ENCODE measurements at regions not wholly inside any gene's neighbourhood (a gene's known extent, or its start where the extent isn't known, plus 50 kb on each side); places are given as distances from the start of the nearest gene placed in this dataset.
"Not testable (repeated sequence)": the region's sequence is repeated elsewhere in the genome, so short reads cannot be mapped to it uniquely, and the experiment has no call there.

DNA sequence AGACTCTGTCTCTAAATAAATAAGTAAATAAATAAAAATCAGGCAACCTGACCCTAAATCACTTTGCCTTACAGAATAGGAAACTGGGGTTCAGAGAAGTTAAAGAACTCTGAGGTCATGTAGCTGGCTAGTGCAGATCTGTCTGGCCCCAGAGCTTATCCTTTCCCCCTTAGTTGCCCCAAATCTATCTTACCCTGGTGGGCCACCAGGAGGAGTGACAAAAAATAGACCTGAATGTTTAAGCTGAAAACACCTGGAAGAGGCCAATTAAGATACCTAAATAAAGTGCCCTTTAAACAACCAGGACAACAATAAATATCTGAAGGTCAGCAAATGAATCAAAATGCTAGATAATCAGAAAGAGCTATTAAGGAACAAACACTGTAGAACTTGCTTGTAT is 59.7 kb downstream of the TEX35 start:
- DNase-seq = no peak

DNA sequence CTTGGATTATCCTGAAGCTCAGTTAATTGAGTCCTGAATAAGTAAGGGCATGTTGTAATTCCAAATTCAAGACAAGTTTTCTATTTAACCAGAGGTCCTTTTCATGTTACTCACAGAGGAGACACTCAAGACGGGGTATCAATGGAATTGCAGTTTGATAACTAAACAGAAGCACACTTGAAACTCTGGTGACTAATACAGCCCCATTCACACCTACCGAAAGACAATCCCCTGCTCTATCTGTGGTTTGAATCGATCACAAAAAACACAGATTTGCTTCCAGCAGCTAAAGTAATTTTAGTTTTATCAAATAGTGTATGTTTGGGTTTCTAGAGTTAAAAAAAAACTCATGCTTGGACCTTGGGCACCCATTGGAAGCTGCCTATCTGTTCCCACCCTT is 60.4 kb downstream of the TEX35 start:
- DNase-seq = peak; percentile 31

DNA sequence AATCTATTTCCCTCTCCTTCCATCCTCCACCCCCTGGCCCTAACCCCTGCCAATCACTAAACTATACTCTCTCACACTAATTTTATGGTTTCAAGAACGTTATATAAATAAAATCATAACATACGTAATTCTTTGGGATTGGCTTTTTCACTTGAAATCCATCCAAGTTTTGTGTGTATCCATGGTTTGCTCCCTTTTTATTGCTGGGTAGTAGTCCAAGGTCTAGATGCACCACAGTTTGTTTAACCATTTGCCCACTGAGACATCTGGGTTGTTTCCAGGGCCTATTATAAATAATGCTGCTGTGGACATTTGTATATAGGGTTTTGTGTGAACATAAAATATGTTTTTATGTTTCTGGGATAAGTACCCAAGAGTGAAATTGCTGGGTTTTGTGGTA is 61.4 kb downstream of the TEX35 start:
- DNase-seq = no peak

DNA sequence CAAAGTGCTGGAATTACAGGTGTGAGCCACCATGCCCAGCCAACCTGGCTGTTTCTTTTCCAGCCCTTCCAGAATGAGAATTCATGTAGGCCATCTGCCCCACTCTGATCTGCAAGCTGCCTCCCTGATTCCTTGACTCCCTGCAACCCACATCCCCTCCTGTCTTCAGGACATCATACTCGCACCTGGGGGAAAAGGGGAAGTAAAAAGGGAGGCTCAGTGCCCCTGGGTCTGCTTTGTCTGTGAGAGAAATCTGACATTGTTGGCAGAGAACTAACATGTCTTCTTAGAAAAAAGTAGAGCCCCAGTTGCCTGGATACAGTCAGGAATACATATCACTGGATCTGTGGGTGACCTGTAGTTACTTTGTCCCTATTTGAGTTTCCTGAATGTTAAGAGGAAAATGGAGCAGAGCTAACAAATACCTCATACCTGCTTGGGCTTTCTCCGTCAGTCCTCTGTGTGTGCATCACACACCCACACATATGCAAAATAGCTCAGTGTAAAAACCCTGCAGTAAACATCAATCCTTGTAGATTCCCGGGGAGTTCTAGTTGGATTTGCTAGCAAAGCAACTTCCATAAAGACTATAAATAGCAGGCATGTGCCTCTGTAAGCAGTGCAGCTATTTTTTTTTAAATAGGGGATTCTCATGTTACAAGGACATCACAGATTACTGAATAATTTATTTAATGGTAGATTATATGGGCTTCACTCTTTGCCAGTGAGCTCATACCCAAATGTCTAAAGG is 62.9 kb downstream of the TEX35 start:
- no peak for DNase-seq

DNA sequence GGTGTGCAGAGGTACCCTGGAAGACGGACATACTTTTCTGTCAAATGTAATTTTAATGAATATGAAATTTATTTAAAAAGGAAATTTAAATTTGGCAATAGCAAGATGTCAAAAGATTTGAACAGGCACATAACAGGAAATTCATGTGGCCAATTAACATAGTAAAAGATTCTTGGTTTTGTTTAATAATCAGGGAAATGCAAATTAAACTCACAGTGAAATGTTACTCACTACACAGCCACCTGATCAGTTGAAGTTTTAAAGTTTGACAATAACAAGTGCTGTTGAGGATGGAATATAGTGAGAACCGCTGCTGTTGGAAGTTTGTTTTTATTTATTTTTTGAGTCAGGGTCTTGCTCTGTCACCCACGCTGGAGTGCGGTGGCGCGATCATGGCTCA is 63.9 kb downstream of the TEX35 start:
- DNase-seq = no peak

DNA sequence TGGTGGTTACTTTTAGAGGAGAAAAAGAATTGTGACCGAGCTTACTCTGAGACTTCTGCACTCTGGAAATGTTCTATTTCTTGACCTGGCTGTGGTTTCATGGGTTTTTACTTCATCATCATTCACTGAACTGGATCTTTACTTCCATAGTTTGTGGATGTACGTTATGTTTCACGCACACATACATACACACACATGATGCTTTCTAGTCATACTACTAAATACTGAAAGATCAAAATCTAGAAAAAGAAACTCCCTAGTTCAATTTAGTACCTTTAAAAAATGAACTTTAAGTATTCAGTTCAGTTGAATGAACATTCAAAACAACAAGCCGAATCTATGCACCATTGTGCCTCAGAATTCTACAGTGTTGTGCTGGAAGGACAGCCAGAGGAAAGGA is 65.0 kb downstream of the TEX35 start:
- DNase-seq = no peak

DNA sequence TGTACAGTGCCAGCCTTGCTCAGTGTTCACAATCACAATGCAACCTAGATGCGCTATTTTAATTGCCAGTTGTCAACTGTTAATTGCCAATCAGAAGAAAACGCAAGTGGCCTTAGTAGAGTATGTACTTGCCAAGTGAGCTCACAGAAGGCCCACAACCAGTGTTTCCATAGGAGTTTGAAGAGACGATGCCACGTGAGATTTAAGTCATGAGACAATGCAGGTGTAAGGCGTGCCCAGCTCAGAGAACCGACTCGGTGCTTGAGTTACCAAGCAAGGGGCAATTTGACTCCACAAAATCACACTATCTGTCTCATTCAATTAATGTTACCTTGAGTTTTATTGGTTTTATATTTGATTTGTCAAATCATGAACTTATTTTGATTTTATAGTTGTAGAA is 65.6 kb downstream of the TEX35 start:
- DNase-seq = no peak

DNA sequence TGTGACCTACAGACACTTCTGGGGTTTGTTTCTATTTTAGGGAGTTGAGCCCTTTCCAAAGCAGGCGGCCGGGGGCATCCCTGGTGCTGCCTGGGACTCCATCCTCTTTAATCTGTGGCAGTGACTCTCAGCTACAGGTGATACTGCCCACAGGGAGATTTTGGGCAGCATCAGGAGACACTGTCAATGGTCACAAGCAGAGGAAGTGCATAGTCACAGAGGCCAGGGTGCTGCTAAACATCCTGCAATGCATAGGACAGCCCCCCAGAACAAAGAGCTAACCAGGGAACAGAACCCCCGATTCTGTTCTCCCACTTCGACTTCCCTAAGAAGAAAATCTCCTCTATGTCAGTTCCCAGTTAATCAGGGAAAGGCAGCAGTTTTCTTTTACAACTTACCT is 66.2 kb downstream of the TEX35 start:
- no peak for DNase-seq

DNA sequence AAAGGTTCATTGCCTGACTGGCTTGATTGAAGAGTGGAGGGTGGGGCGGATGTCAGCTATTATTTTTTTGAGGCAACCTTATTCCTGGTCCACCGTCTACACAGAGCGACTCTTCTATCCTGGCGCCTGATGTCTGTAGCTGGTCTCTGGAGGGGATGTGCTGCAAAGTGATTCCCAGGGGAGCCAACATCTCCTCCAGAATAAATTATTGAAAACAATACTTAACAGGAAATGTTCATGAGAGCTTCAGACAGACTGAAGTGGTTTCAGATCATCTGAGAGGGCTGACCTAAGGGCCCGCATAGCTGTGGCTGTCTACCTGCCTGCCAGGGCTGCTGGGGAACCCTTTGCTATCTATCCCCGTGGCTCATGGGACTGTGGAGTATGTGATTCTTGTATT is 66.7 kb downstream of the TEX35 start:
- DNase-seq = no peak

DNA sequence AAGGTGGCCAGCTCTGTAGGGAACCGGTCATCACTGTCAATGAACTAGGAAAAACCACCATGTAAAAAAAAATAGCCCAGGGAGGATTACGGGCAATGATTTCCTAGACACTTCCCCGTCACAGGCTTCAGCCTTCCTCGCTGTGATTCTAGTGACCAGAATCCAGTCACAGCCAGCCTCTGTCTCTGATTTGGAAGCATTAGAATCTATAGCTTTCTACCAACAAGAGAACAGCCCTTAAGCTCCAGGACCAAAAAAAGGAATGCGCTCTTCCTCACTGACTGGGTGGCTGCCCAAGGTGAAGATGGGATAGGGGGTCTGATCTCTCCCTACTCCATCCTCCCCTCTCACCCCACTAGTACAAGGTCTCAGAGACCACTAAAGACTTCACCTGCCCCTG is 67.2 kb downstream of the TEX35 start:
- no peak for DNase-seq

DNA sequence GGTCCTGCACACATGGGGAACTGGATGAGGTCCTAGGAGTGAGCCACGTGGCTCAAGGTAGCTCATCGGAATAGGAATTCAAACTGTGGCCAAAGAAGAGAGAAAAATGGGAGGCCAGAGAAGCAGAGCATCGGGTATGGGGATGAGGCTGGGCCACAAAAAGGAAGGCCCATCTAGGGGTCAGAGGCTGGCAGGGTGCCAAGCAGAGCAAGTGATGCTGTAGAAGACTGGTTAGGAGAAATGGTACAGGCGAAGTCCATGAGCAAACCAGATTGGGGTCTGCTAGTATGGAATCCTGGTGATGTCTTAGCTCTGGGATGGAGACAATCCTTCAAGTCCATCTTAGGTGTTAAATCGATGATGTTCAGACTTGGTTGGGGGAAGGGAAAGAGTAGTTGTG is 68.0 kb downstream of the TEX35 start:
- DNase-seq = no peak

DNA sequence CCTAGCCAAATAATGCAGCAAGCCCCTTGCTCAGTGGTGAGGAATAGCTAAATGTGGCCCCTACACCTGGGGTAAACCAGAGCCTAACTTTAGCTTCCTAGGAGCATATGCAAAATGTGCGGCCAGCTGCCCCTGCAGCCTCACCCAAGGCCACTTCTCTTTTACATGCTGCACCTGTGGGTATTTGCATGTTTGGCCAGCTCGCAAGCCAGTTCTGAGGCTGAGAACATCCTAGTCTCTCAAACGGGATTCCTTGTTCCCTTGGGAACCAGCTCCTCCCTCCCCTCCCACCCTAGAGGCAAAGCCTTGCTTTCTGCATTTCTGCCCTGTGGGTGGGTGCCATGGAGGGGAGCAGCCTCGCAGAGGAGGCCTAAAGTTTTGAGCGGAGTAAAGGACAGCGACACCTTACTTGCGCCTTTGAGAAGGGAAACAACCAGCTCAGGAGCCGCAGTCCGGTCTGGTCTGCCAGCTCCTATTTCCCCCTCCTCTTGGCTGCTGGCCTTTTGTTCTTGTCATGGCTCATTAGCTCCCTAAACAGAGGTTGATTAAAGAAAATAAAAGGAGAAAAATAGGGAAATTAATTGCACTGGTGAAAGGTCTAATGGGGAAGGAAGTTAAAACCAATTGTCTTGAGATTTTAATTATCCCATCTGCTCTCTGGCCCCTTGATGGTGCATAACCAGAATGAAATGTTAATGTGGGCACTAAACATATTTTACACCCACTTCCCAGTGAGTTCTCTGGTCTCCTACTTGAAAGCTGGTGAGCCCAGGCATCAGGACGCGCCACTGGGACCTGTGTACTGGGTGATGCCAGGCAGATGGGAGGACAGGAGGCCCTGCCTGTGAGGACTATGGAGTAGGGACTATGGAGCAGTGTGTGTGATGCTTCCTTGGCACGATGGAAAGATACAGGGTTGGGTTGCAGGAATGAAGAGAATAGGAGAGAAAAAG is 68.7 kb downstream of the TEX35 start:
- no peak for DNase-seq

DNA sequence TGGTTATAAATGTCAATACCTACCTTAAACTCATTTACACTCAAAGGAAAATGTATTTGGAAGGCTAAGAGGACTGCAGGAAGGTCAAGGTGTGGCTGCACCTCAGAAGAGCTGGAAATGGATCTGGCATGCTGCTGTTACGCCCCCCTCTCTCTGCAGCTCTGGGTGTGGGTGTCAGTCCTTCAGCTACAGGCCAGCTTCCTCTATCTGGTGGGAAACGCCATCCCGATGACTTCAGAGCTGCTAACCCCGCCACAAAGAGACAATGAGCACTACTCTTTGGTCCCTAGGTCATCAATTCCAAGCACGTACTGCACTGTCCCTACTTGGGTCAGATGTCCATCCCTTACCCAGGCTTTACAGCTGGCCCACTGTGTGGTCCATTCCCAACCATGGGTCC is 74.2 kb downstream of the TEX35 start:
- DNase-seq = no peak

DNA sequence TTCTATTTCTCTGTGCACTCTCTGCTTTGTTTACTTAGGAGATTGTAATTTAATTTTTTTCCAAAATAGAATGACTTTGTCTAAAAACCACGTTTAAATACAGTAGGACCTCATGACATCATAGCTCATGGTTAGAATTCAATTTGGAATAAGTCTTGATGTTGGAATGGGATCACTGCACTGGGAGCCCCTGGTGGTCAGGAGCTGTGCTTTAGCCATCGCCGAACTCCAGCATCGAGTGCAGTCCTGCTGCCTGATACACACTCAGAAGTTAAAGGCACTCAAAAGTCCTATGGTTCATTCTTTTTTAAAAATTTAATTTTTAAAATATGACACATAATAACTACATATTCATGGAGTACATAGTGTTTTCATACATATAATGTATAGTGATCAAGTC is 75.1 kb downstream of the TEX35 start:
- DNase-seq = no peak

DNA sequence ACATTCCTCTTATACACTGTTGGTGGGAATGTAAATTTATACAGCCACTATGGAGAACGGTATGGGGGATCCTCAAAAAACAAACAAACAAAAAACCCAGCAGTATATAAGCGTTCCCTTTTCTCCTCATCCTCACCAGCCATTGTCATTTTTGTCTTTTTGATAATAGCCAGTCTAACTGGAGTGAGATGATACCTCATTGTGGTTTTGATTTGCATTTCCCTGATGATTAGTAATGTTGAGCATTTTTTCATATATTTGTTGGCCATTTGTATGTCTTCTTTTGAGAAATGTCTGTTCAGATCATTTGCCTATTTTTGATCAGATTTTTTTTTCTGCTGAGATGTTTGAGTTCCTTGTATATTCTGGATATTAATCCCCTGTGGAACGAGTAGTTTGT is 76.1 kb downstream of the TEX35 start:
- DNase-seq = not testable (repeated sequence)

DNA sequence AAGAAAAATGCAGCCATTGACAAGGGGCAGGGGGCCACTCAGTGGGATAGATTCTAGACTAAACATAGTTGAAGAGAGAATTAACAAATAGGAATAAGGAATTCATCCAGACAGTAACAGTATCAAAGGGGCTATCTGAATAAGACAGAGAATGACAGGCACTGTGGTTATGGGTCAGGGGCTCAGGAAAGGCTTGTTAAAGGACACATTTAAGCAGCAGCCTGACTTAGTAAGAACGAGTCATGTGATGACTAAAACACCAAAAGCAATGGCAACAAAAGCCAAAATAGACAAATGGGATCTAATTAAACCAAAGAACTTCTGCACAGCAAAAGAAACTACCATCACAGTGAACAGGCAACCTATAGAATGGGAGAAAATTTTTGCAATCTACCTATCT is 78.9 kb downstream of the TEX35 start:
- DNase-seq = not testable (repeated sequence)

DNA sequence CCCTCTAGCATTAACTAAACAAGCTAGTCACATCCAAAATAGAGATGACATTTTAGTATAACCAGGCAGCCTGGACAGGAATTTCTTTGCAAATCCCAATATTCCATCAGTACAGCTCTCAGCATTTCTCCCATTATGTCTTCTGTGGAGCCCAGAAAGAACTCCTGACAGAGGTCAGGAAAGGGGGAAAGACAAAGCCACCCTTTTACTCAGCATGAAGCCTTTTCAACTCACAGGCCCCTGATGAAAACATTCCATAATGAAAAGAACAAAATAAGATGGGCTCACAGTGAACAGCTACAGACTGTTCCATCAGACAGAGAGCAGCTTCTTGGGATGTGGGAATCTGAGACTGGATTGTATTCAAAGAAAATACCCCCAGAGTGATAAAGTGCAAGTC is 80.6 kb downstream of the TEX35 start:
- DNase-seq = no peak

DNA sequence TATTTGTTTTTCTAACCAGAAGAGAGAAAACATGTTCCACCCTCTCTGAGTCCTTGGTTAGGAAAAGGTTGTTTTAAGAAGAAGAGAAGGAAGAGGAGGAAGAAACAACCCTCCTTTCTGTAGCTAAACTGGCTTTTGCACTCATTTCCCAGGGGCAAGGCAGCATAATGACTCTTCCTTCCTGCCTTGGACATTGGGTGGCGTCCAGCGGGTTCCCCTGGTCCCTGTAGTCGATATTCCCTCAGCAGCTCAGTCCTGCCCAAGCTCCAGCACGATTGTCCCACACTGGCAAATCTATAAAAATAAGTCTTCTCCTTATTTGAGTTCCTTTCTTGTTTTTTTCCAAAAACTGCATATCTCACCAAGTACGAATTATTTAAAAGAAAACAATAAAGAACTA is 81.2 kb downstream of the TEX35 start:
- DNase-seq = no peak

DNA sequence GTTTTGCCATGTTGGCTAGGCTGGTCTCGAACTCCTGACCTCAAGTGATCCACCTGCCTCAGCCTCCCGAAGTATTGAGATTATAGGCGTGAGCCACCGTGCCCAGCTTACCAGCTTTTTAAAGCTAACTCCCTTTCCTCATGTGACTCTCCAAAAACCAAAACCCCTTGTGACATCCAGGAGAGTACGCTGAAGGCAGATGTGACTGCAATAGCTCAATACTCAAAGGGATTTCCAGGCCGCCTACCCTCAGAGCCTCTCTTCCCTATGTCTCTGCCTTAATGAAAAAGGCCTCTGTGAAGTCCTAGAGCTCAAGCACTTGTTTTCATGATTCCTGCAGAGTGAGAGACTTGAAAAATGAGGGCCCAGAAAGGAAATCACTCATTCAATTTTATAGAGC is 82.6 kb downstream of the TEX35 start:
- no peak for DNase-seq

DNA sequence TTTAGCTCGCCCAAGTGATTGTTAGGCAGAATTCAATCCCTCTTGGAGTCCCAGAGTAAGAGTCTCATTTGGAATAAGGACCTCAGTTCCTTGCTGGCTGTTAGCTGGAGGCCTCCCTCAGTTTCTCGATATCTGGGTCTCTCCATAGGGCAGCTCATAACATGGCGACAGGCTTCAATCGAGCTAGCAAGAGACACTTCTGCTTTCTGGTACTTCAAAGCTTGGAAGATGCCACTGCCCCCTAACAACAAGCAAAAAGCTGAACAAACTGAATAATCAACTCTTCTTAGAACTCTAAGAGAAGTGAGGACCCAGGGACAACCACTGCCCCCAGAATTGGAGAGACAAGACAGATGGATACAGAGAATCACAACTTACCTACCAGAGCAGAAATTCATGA is 86.2 kb downstream of the TEX35 start:
- DNase-seq = no peak

DNA sequence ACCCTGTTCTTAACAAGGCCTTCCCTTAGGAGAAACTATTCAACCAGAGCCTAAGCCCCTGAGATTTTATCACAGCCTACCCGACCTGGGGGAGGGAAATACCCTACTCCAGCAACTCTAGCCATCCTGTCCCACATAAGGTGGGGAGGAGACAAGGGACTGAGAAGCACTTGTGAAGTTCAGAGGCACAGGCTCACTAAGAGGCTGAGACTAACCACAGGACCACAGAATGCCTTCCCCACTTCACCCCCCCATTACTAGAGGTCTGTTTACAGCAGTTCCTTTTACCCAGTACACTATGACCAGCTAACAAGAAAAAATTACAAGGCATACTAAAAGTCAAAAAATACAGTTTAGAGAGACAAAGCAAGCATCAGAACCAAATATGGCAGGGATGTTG is 86.8 kb downstream of the TEX35 start:
- no peak for DNase-seq

DNA sequence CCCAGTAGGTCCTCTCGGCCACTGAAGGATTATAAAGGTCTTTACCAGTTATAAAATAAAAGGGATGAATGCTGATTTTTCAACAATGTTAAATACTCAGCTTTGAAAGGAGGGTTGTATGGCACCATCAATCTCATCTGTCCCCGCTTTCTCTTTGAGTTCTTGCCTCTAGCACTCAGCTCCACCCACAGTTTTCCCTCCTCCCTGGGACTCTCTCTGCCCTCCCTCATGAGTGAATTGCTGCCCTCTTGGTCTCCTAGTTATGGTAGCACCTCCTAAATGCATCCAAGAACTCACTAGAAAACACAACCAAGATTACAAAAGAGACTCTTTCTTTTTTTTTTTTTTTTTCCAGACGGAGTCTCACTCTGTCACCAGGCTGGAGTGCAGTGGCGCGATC is 91.0 kb downstream of the TEX35 start:
- no peak for DNase-seq

DNA sequence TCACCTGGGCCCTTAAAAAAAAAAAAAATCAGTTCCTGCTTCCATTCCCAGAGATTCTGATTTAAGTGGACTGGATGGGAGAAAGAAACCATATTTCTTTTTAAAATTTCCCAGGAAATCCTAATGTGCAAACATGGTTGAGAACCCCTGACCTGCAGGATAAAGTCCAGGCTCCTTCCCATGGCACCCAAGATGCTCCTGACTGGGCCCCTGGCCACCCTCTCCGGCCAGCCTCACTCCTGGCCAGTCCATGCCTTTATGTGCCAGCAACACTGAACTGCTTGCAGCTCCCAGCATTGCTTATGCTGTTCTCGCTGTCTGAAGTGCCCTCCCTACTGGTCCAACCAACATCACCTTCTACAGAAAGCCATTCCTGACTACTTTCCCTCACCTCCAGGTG is 93.9 kb downstream of the TEX35 start:
- no peak for DNase-seq

DNA sequence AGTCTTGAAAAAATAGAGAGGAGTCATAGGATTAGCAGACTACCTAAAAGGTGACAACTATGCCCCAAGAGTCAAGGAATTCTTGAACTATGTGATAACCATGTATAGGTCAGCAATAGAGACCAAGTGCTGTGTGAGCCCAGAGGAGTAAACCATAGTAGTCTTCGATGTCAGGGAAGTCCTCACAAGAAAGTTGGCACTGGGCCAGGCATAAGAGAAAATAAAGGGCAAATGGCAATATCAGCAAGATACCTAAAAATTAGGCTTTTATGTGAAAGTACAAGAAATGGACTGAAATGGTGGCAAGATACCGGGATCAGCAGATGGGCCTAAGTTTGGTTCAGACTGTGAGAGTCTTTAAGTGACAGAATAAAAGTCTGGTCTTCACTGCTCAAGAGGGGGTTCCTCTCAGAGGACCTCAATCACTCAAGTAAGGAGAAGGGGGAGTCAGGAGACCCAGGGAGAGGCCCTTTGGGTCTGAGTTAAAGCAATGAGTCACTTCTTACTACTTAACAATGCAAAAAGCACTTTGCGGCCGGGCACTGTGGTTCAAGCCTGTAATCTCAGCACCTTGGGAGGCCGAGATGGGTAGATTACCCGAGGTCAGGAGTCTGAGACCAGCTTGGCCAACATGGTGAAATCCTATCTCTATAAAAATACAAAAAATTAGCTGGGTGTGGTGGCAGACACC is 95.0 kb downstream of the TEX35 start:
- DNase-seq = no peak

All from activated CD4-positive, alpha-beta T cell treated with anti-CD3 and anti-CD28 coated beads, Interleukin-2, Interleukin-6, amounts not matched to agents 100 ng/mL and 50 ng/mL, durations not matched to agents 16 hours and 8 hours (primary cell).